ENCODE measurements at regions not wholly inside any gene's neighbourhood (a gene's known extent, or its start where the extent isn't known, plus 50 kb on each side); places are given as distances from the start of the nearest gene placed in this dataset.
"Not testable (repeated sequence)": the region's sequence is repeated elsewhere in the genome, so short reads cannot be mapped to it uniquely, and the experiment has no call there.

GRCh38 chr5:166810093-166810658 is 1481.3 kb upstream of the WWC1 start:
- not testable (repeated sequence) for TF ChIP-seq CTCF, POLR2A (IDR thresholded peaks at IDR 0.05)

Data from thyroid gland (tissue), 4 donors.